H1 (cell line): ENCODE measurements at regions not wholly inside any gene's neighbourhood (a gene's known extent, or its start where the extent isn't known, plus 50 kb on each side); places are given as distances from the start of the nearest gene placed in this dataset.

ENCODE experiments used
- CTCF ChIA-PET: fragments of 300-600 bp; sonication (Branson Sonifier 250); formaldehyde crosslinking; loops from one replicate; lab custom pipeline; 2021; ENCODE audit not compliant: partially characterized antibody; lab: Charles Lee
- POLR2A ChIA-PET: fragments of 300-600 bp; sonication (Branson Sonifier 250); formaldehyde crosslinking; loops from one replicate; lab custom pipeline; 2021; ENCODE audit warnings: inconsistent platforms; ENCODE audit not compliant: partially characterized antibody; lab: Charles Lee
- DNase-seq, 2 experiments: peaks; one replicate each; pipeline versions ENCODE4 v3.0.0 to v3.0.0-alpha.2; 2010 to 2022; ENCODE audit warnings: low spot score in 2 of 2, low read depth in 1 of 2, mixed read lengths in 1 of 2
- FAIRE-seq: peaks from 2 replicates; lab custom pipeline; 2011; peaks lifted over from hg19 to GRCh38; lab: Jason Lieb, UNC
- H2AFZ ChIP-seq: 2 replicates; pipeline ENCODE4 v1.8.1; 2012; ENCODE audit warnings: low read length, inconsistent platforms
- H2AK5ac ChIP-seq: 2 replicates; pipeline ENCODE4 v1.6.1; 2013; ENCODE audit warnings: low read depth, low read length
- H2BK120ac ChIP-seq: replicated peaks from 2 replicates; pipeline ENCODE3; 2013; ENCODE audit warnings: low read depth, low read length, inconsistent platforms
- H2BK12ac ChIP-seq: 2 replicates; pipeline ENCODE4 v1.6.1; 2013; ENCODE audit warnings: low read depth, low read length
- H2BK15ac ChIP-seq: 2 replicates; pipeline ENCODE4 v1.6.1; 2013; ENCODE audit warnings: low read length
- H2BK20ac ChIP-seq: 2 replicates; pipeline ENCODE4 v1.6.1; 2013; ENCODE audit warnings: low read length
- H2BK5ac ChIP-seq: 2 replicates; pipeline ENCODE4 v1.6.1; 2013; ENCODE audit warnings: low read depth, low read length
- H3K14ac ChIP-seq: 2 replicates; pipeline ENCODE4 v1.6.1; 2013; ENCODE audit warnings: inconsistent platforms; ENCODE audit not compliant: insufficient read length
- H3K18ac ChIP-seq: 2 replicates; pipeline ENCODE4 v1.6.1; 2013; ENCODE audit warnings: low read length; ENCODE audit errors: extremely low read depth
- H3K23ac ChIP-seq: 2 replicates; pipeline ENCODE4 v1.6.1; 2013; ENCODE audit warnings: inconsistent platforms; ENCODE audit not compliant: insufficient read length
- H3K23me2 ChIP-seq: 2 replicates; pipeline ENCODE4 v1.6.1; 2013; ENCODE audit warnings: low read depth, low read length
- H3K27ac ChIP-seq: 2 replicates; pipeline ENCODE4 v1.6.1; 2011; ENCODE audit warnings: low read depth, low read length, inconsistent platforms
- H3K27me3 ChIP-seq, 4 experiments: replicated peaks in 1 of 4; 1 replicate in 1 of 4; 2 replicates in 3 of 4; pipeline versions ENCODE4 v1.6.1 to v1.8.1; 2011 to 2013; ENCODE audit warnings: low read length in 3 of 4, mild to moderate bottlenecking in 3 of 4, inconsistent platforms in 2 of 4, mixed read lengths in 2 of 4, moderate library complexity in 1 of 4; ENCODE audit not compliant: control insufficient read depth in 3 of 4, insufficient read depth in 3 of 4; ENCODE audit errors: extremely low read depth in 1 of 4
- H3K36me3 ChIP-seq, 4 experiments: 2 replicates each; pipeline versions ENCODE4 v1.6.1 to v1.8.1; 2011 to 2013; ENCODE audit warnings: mild to moderate bottlenecking in 4 of 4, low read length in 3 of 4, moderate library complexity in 2 of 4, control low read depth in 1 of 4, inconsistent platforms in 1 of 4; ENCODE audit not compliant: insufficient read depth in 4 of 4, control insufficient read depth in 2 of 4
- H3K4ac ChIP-seq: replicated peaks from 2 replicates; pipeline ENCODE3; 2013; ENCODE audit warnings: low read length, low read depth, mixed read lengths, inconsistent platforms; ENCODE audit not compliant: insufficient read length
- H3K4me1 ChIP-seq, 4 experiments: replicated peaks in 1 of 4; 1 replicate in 1 of 4; 2 replicates in 3 of 4; pipeline versions ENCODE4 v1.6.1 to v1.8.1; 2011 to 2013; ENCODE audit warnings: low read length in 3 of 4, inconsistent platforms in 2 of 4, mixed read lengths in 1 of 4; ENCODE audit not compliant: insufficient read depth in 4 of 4, control insufficient read depth in 3 of 4
- H3K4me2 ChIP-seq, 2 experiments: 2 replicates each; pipeline versions ENCODE4 v1.6.1 to v1.8.1; 2011 to 2013; ENCODE audit warnings: low read depth in 2 of 2, low read length in 2 of 2, control low read depth in 1 of 2, inconsistent platforms in 1 of 2, mild to moderate bottlenecking in 1 of 2; ENCODE audit not compliant: insufficient read depth in 1 of 2
- H3K4me3 ChIP-seq, 4 experiments: fragments of 200-600, 300-600 bp in 1 of 4; sonication (generic), shearing (Covaris generic), sonication (Bioruptor Twin) in 1 of 4; 2 replicates each; pipeline versions ENCODE4 v1.5.1 to v1.8.1; 2011 to 2016; ENCODE audit warnings: low read length in 4 of 4, low read depth in 3 of 4, control low read depth in 2 of 4, inconsistent platforms in 2 of 4, mild to moderate bottlenecking in 2 of 4, mixed read lengths in 1 of 4, moderate library complexity in 1 of 4; ENCODE audit not compliant: insufficient read depth in 2 of 4; ENCODE audit errors: extremely low read depth in 1 of 4
- H3K56ac ChIP-seq: replicated peaks from 2 replicates; pipeline ENCODE3; 2013; ENCODE audit warnings: low read depth, mild to moderate bottlenecking, mixed read lengths, low read length, inconsistent platforms; ENCODE audit not compliant: insufficient read length
- H3K79me1 ChIP-seq: 2 replicates; pipeline ENCODE4 v1.6.1; 2013; ENCODE audit warnings: low read depth, low read length, control low read depth
- H3K79me2 ChIP-seq, 2 experiments: 2 replicates each; pipeline versions ENCODE4 v1.6.1 to v1.8.1; 2012 to 2013; ENCODE audit warnings: low read length in 2 of 2, mild to moderate bottlenecking in 2 of 2, inconsistent platforms in 1 of 2; ENCODE audit not compliant: insufficient read depth in 2 of 2, control insufficient read depth in 1 of 2
- H3K9ac ChIP-seq, 4 experiments: replicated peaks in 1 of 4; 1 replicate in 1 of 4; 2 replicates in 3 of 4; pipeline versions ENCODE4 v1.6.1 to v1.8.1; 2011 to 2013; ENCODE audit warnings: low read depth in 3 of 4, low read length in 3 of 4, control low read depth in 2 of 4, mild to moderate bottlenecking in 2 of 4, moderate library complexity in 2 of 4, inconsistent platforms in 1 of 4; ENCODE audit errors: extremely low read depth in 1 of 4
- H3K9me3 ChIP-seq, 2 experiments: 2 replicates each; pipeline versions ENCODE4 v1.6.1 to v1.8.1; 2012 to 2013; ENCODE audit warnings: mild to moderate bottlenecking in 2 of 2, moderate library complexity in 2 of 2, control low read depth in 1 of 2, inconsistent platforms in 1 of 2, low read depth in 1 of 2, low read length in 1 of 2, mixed read lengths in 1 of 2; ENCODE audit not compliant: insufficient read depth in 2 of 2
- H4K20me1 ChIP-seq, 2 experiments: replicated peaks in 1 of 2; 2 replicates each; pipeline versions ENCODE3 to v1.8.1; 2011 to 2013; ENCODE audit warnings: inconsistent platforms in 2 of 2, low read length in 2 of 2, mild to moderate bottlenecking in 1 of 2; ENCODE audit not compliant: insufficient read depth in 2 of 2, control insufficient read depth in 1 of 2
- H4K5ac ChIP-seq: 2 replicates; pipeline ENCODE4 v1.6.1; 2013; ENCODE audit warnings: low read length, low read depth, mixed read lengths, inconsistent platforms; ENCODE audit not compliant: insufficient read length
- H4K8ac ChIP-seq: 2 replicates; pipeline ENCODE4 v1.8.0; 2013; ENCODE audit warnings: mild to moderate bottlenecking, moderate library complexity, low read length, inconsistent platforms; ENCODE audit not compliant: insufficient read depth; ENCODE audit errors: extremely low read depth
- H4K91ac ChIP-seq: replicated peaks from 2 replicates; pipeline ENCODE3; 2013; ENCODE audit warnings: low read length, mixed read lengths, inconsistent platforms; ENCODE audit not compliant: insufficient read length
- FOSL1 ChIP-seq: IDR thresholded peaks from 2 replicates; pipeline ENCODE4 v1.6.1; 2011; ENCODE audit warnings: mild to moderate bottlenecking, low read depth, low read length, moderate library complexity; ENCODE audit not compliant: insufficient read depth
- TAF1 ChIP-seq: IDR thresholded peaks from 2 replicates; pipeline ENCODE4 v1.6.1; 2011; ENCODE audit warnings: mild to moderate bottlenecking, low read depth, low read length
- TAF7 ChIP-seq: optimal IDR thresholded peaks from 2 replicates; pipeline ENCODE3; 2011; ENCODE audit warnings: low read depth, mild to moderate bottlenecking, inconsistent platforms, low read length, moderate library complexity, borderline replicate concordance
- WGBS, 2 experiments: shearing (Covaris generic) in 1 of 2; methylation state at CpG; one replicate each; pipeline versions ENCODE4 v1.1.6 to v1.1.7; 2013 to 2015; ENCODE audit warnings: low lambda C conversion rate in 2 of 2, mixed read lengths in 2 of 2, inconsistent platforms in 1 of 2, low coverage in 1 of 2, missing lambda C conversion rate in 1 of 2; ENCODE audit not compliant: insufficient replicate concordance in 2 of 2, insufficient coverage in 1 of 2, insufficient read length in 1 of 2; ENCODE audit errors: extremely low coverage in 1 of 2, missing lambda C conversion rate in 1 of 2; 5-methylcytosine and 5-hydroxymethylcytosine counted together

DNA sequence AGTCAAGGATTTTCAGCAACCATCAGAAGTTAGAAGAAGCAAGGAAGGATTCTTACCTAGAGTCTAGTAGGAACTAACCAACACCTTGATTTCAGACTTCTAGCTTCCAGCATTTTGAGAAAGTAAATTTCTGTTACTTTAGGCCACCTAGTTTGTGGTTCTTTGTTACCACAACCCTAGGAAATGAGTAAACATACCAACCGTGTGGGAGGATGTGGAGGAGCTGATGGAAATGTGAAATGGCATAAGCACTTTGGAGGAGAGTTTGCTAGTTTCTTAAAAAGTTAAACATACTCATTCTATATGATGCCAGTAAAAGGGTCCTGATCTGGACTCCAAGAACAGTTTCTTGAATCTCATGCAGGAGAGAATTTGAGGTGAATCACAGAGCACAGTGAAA, 679.4 kb downstream of the PDHA2 start:
- Histone ChIP-seq H3K27ac (no peak overlapping the region), H4K5ac (no peak overlapping the region), H3K18ac (no peak overlapping the region), H3K9me3 (peaks cover 0 to 9% of the 10 kb centered on the region in 2 experiments; a peak in 2 of 4 replicates), H2AK5ac (no peak overlapping the region), H2BK120ac (no peak overlapping the region), H2BK5ac (no peak overlapping the region), H3K4me2 (no peak overlapping the region), H2BK20ac (no peak overlapping the region), H4K8ac (no peak overlapping the region)
- WGBS, 2 experiments: 92% methylated on average over 1 of the region's 1 CpG; no CpG with 5 or more reads in 1 of the 2 experiments
- TF ChIP-seq TAF7: no peak
- TF ChIP-seq FOSL1: no peak
- no peak for TF ChIP-seq TAF1
- TF ChIP-seq, all 59 proteins: peak for 0
- FAIRE-seq (no peak), DNase-seq (no peak)
- CTCF ChIA-PET: no interaction called here
- Histone ChIP-seq H3K27me3 (no peaks in the 10 kb centered on the region), H3K79me1 (no peaks in the 10 kb centered on the region), H4K20me1 (no peaks in the 10 kb centered on the region), H3K56ac (no peak overlapping the region), H3K4ac (no peak overlapping the region), H2BK15ac (no peak overlapping the region), H2BK12ac (no peak overlapping the region), H3K4me1 (no peaks in the 10 kb centered on the region), H3K23me2 (no peaks in the 10 kb centered on the region), H3K9ac (no peak overlapping the region), H4K91ac (no peak overlapping the region), H3K14ac (no peak overlapping the region), H3K36me3 (no peaks in the 10 kb centered on the region), H3K23ac (no peak overlapping the region), H3K79me2 (no peaks in the 10 kb centered on the region), H2AFZ (no peak overlapping the region), H3K4me3 (no peak overlapping the region)
- POLR2A ChIA-PET: no interaction called here
